Keratinocyte (primary cell): ENCODE measurements at regions not wholly inside any gene's neighbourhood (a gene's known extent, or its start where the extent isn't known, plus 50 kb on each side); places are given as distances from the start of the nearest gene placed in this dataset.

Experiments used
- EZH2 ChIP-seq: IDR thresholded peaks from one replicate; pipeline ENCODE4 v1.6.1; 2012; ENCODE audit warnings: inconsistent platforms, mild to moderate bottlenecking, low read length, moderate library complexity
- TF ChIP-seq, protein P1 (sequence below), 3 experiments: IDR thresholded peaks in 1 of 3; conservative IDR thresholded peaks in 1 of 3; optimal IDR thresholded peaks in 1 of 3; 2 replicates in 2 of 3; 3 replicates in 1 of 3; pipeline versions ENCODE3 to v1.5.1; 2011; ENCODE audit warnings: low read length in 3 of 3, mild to moderate bottlenecking in 3 of 3, moderate library complexity in 2 of 3, control low read depth in 1 of 3, inconsistent platforms in 1 of 3; ENCODE audit not compliant: insufficient read depth in 2 of 3; ENCODE audit errors: extremely low read depth in 1 of 3

DNA sequence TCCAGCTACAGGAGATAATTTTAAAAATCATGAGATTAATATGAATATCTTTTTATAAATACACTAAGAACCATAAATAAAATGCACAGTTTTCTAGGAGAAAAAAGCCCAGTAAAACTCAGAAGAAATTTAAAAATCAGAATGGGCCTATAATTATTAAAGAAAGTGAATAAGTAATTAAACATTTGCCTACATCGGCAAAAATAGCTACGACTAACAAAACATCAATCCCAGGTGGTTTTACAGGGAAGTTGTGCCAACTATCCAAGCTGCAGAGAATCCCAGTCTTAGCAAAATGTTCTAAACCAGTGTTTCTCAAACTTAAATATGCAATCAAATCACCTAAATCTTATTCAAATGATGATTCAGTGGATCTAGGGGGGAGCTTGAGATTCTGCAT, 180.0 kb downstream of the TRIM29 start:
- TF ChIP-seq, protein P1, sequence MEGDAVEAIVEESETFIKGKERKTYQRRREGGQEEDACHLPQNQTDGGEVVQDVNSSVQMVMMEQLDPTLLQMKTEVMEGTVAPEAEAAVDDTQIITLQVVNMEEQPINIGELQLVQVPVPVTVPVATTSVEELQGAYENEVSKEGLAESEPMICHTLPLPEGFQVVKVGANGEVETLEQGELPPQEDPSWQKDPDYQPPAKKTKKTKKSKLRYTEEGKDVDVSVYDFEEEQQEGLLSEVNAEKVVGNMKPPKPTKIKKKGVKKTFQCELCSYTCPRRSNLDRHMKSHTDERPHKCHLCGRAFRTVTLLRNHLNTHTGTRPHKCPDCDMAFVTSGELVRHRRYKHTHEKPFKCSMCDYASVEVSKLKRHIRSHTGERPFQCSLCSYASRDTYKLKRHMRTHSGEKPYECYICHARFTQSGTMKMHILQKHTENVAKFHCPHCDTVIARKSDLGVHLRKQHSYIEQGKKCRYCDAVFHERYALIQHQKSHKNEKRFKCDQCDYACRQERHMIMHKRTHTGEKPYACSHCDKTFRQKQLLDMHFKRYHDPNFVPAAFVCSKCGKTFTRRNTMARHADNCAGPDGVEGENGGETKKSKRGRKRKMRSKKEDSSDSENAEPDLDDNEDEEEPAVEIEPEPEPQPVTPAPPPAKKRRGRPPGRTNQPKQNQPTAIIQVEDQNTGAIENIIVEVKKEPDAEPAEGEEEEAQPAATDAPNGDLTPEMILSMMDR (optimal IDR thresholded peaks at IDR 0.05 in 1 of 3, IDR thresholded peaks at IDR 0.05 in 1 of 3, conservative IDR thresholded peaks at IDR 0.05 in 1 of 3; ENCODE audit: extremely low read depth in 1 of 3, insufficient read depth in 2 of 3, low read length in 3 of 3): no peak
- TF ChIP-seq EZH2: no peak
